ENCODE measurements at regions not wholly inside any gene's neighbourhood (a gene's known extent, or its start where the extent isn't known, plus 50 kb on each side); places are given as distances from the start of the nearest gene placed in this dataset.

DNA sequence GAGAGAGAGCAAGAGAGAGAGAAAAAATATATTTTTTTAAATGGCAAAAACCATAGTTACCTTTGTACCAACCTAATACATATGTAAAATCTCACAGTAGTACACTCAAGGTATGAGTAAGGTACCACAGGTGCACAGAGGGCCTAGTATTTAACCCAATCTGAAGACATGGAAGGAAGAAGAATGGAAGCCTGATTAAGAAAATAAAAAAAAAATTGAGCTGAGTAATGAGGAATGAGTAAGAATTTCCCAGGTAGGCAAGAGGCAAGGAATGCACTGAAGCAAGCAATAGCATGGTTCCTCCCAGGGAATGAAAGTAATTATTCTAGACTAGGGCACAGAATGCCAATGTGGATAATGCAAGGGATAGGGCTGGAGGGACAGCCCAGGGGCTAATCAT lies 294.2 kb downstream of the FIGN start:
- TF ChIP-seq, protein P1, sequence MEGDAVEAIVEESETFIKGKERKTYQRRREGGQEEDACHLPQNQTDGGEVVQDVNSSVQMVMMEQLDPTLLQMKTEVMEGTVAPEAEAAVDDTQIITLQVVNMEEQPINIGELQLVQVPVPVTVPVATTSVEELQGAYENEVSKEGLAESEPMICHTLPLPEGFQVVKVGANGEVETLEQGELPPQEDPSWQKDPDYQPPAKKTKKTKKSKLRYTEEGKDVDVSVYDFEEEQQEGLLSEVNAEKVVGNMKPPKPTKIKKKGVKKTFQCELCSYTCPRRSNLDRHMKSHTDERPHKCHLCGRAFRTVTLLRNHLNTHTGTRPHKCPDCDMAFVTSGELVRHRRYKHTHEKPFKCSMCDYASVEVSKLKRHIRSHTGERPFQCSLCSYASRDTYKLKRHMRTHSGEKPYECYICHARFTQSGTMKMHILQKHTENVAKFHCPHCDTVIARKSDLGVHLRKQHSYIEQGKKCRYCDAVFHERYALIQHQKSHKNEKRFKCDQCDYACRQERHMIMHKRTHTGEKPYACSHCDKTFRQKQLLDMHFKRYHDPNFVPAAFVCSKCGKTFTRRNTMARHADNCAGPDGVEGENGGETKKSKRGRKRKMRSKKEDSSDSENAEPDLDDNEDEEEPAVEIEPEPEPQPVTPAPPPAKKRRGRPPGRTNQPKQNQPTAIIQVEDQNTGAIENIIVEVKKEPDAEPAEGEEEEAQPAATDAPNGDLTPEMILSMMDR (conservative IDR thresholded peaks at IDR 0.05; ENCODE audit: low read depth, low read length) = no peak
- TF ChIP-seq EZH2 (IDR thresholded peaks at IDR 0.05; ENCODE audit: low read length, unreplicated experiment) (no peak), EZH2phosphoT487 (IDR thresholded peaks at IDR 0.05; ENCODE audit: borderline replicate concordance, low read length) (no peak)

Data from PC-3 (cell line).